Chondrocyte (in vitro differentiated cells): ENCODE measurements at regions not wholly inside any gene's neighbourhood (a gene's known extent, or its start where the extent isn't known, plus 50 kb on each side); places are given as distances from the start of the nearest gene placed in this dataset.

Source experiments
- DNase-seq: peaks from one replicate; pipeline ENCODE4 v3.0.0; 2021; ENCODE audit warnings: mixed read lengths, low spot score
- H3K27ac Mint-ChIP-seq: one replicate; pipeline ENCODE4 v1.8.0; 2021; ENCODE audit warnings: mild to moderate bottlenecking, moderate library complexity, mixed read lengths; ENCODE audit not compliant: unreplicated experiment
- H3K27me3 Mint-ChIP-seq: 2 replicates; pipeline ENCODE4 v1.8.0; 2021; ENCODE audit warnings: low read depth, mixed read lengths
- H3K36me3 Mint-ChIP-seq: 2 replicates; pipeline ENCODE4 v1.8.0; 2021; ENCODE audit warnings: low read depth, mixed read lengths
- H3K4me1 Mint-ChIP-seq: 2 replicates; pipeline ENCODE4 v1.8.0; 2021; ENCODE audit warnings: low read depth, mild to moderate bottlenecking, mixed read lengths
- H3K4me3 Mint-ChIP-seq: one replicate; pipeline ENCODE4 v1.8.0; 2021; ENCODE audit warnings: mild to moderate bottlenecking, moderate library complexity, mixed read lengths; ENCODE audit not compliant: unreplicated experiment
- H3K9me3 Mint-ChIP-seq: 2 replicates; pipeline ENCODE4 v1.8.0; 2021; ENCODE audit warnings: low read depth, mixed read lengths
- TF ChIP-seq, protein P1 (sequence below): fragments of 200-600 bp; sonication (generic); IDR thresholded peaks from 2 replicates; pipeline ENCODE4 v1.5.0; 2021; ENCODE audit warnings: antibody characterized with exemption, mild to moderate bottlenecking, moderate library complexity

DNA sequence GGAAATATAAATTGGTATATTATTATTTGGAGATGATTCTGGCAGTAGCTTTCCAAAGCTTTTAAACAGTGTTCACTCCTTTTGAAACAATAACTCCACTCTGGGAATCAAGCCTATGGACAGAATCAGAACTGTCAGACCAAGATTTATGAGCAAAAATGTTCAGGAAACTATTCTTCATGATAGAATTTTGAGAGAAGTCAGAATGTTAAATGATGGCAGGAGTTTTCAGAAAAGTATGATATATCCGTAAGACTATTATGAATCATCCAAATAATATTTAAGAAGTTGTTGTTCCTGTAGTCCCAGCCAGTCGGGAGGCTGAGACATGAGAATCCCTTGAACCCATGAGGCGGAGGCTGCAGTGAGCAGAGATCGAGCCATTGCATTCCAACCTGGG lies 50.5 kb upstream of the ADGRG2 start:
- Mint-ChIP-seq H3K4me1 (peaks cover 17% of the 10 kb centered on the region), H3K9me3 (peaks cover 17% of the 10 kb centered on the region), H3K27me3 (no peaks in the 10 kb centered on the region), H3K27ac (peak overlapping the region; percentile 79), H3K36me3 (no peaks in the 10 kb centered on the region), H3K4me3 (no peak overlapping the region)
- TF ChIP-seq, protein P1, sequence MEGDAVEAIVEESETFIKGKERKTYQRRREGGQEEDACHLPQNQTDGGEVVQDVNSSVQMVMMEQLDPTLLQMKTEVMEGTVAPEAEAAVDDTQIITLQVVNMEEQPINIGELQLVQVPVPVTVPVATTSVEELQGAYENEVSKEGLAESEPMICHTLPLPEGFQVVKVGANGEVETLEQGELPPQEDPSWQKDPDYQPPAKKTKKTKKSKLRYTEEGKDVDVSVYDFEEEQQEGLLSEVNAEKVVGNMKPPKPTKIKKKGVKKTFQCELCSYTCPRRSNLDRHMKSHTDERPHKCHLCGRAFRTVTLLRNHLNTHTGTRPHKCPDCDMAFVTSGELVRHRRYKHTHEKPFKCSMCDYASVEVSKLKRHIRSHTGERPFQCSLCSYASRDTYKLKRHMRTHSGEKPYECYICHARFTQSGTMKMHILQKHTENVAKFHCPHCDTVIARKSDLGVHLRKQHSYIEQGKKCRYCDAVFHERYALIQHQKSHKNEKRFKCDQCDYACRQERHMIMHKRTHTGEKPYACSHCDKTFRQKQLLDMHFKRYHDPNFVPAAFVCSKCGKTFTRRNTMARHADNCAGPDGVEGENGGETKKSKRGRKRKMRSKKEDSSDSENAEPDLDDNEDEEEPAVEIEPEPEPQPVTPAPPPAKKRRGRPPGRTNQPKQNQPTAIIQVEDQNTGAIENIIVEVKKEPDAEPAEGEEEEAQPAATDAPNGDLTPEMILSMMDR = no peak
- DNase-seq = no peak

DNA sequence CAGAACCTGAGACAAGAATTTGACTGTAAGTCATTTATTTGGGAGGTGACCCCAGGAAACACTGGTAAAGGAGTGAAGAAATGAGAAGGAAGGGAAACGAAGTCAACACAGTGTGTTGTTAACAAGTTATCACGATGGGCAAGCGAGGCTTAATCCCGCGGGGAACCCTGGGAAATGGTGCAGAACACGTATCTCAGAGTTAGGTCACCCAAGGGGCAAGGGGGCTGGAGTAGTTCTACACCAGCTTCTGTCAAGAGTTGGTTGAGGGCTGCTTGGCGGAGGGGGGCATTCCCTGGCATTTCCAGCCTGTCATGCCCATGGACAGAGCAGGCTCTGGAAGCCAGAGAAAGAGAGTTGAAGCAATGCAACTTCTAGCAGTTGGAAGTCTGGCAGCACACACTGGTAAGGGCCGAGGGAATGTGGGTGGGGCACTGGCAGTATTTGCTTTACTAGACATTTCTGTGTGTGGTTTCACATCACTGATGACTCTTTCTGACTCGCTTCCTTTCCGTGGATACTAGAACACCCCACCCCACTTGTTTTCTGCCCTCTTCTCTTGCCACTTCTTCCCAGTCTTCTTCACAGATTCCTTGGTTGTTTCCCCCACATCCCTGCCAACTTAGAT lies 52.2 kb upstream of the ADGRG2 start:
- TF ChIP-seq, protein P1 = no peak
- peaks cover 17% of the 10 kb centered on the region for H3K4me1 Mint-ChIP-seq
- peaks cover 10% of the 10 kb centered on the region for H3K9me3 Mint-ChIP-seq
- no peaks in the 10 kb centered on the region for H3K27me3 Mint-ChIP-seq
- H3K36me3 Mint-ChIP-seq = no peaks in the 10 kb centered on the region
- no peak for DNase-seq
- H3K27ac Mint-ChIP-seq = no peak overlapping the region
- H3K4me3 Mint-ChIP-seq = no peak overlapping the region

DNA sequence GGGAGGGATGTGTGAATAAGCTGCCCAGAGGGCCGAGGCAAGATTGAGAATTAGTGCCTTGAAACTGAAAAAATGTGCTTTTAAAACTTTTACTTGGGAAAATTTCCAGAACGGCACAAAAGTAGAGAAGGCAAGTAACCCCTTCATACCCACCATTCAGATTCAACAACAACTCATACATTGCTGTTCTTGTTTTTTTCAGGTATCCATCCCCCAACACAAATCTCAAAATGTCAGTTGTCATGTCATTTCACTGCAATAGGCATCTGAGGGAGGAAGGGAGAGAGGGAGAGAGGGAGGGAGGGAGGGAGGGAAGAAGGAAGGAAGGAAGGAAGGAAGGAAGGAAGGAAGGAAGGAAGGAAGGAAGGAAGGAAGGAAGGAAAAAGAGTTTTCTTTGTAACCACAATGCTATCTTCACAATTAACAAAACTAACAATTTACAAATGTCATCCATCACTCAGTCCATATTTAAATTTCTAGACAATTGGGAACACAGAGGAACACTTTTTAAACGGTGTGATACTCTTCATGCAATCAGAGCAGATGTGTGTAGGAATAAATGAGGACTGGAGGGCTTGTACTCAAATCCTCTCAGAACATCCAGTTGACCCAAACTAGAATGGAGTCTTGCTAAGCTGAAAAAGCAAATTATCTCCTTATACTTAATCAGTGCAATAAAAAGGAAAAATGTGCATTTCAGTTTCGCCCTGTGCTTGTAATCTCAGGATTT lies 54.8 kb upstream of the ADGRG2 start:
- Mint-ChIP-seq H3K4me1 (peaks cover 17% of the 10 kb centered on the region), H3K4me3 (no peak overlapping the region), H3K36me3 (no peaks in the 10 kb centered on the region), H3K9me3 (peaks cover 12% of the 10 kb centered on the region), H3K27ac (no peak overlapping the region), H3K27me3 (no peaks in the 10 kb centered on the region)
- no peak for DNase-seq
- TF ChIP-seq, protein P1 = no peak

DNA sequence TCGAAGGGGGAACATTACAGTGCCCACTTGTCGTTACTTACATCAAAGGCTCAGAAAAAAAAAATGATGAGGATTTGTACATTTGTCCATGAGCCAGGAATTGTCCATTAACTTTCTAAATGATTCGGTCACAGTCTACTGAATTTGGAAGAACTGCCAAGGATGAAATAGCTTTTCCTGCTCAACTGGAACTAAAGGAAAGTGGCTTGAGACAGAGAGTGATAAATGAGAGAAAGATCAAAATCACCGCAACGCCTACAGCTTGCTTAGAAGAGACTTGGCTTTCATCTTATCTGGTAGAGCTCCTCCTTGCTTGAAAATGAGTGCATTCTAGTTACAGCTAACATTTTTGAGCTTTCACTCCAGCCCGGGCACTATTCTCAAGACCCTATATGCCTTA lies 55.5 kb upstream of the ADGRG2 start:
- Mint-ChIP-seq H3K27ac (no peak overlapping the region), H3K27me3 (no peaks in the 10 kb centered on the region), H3K4me3 (no peak overlapping the region), H3K4me1 (peaks cover 15% of the 10 kb centered on the region), H3K9me3 (peaks cover 12% of the 10 kb centered on the region), H3K36me3 (no peaks in the 10 kb centered on the region)
- no peak for DNase-seq
- TF ChIP-seq, protein P1 = no peak

DNA sequence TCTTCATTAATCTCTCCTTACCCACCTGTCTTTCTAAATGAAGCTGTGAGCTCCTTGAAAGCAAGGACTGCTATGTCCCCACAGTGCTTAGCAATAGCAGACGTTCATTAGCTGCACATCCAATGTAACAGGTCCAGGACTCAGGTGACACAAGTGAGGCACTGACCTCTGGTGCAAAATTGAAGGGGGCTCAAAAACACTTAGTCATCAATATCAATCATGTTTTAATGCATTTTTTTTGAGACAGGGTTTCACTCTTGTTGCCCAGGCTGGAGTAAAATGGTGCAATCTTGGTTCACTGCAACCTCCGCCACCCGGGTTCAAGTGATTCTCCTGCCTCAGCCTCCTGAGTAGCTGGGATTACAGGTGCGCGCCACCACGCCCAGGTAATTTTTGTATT lies 56.1 kb upstream of the ADGRG2 start:
- Mint-ChIP-seq H3K4me1 (peaks cover 13% of the 10 kb centered on the region), H3K27me3 (no peaks in the 10 kb centered on the region), H3K9me3 (peaks cover 15% of the 10 kb centered on the region), H3K36me3 (no peaks in the 10 kb centered on the region), H3K27ac (no peak overlapping the region), H3K4me3 (no peak overlapping the region)
- DNase-seq = no peak
- TF ChIP-seq, protein P1 = no peak
